CD4-positive, alpha-beta T cell (primary cell): ENCODE measurements at regions not wholly inside any gene's neighbourhood (a gene's known extent, or its start where the extent isn't known, plus 50 kb on each side); places are given as distances from the start of the nearest gene placed in this dataset.

ENCODE experiments used
- ATAC-seq: fragments of 200-7000 bp; cut with Tn5 transposase; one replicate; pipeline ENCODE4 v1.10.0; 2022; ENCODE audit warnings: mild to moderate bottlenecking; ENCODE audit not compliant: poor library complexity
- CTCF ChIA-PET: fragments of 350-600 bp; sonication (Branson Sonifier 250); formaldehyde crosslinking; loops from one replicate; lab custom pipeline; 2021; ENCODE audit warnings: antibody characterized with exemption, inconsistent platforms; lab: Charles Lee
- POLR2A ChIA-PET: fragments of 350-600 bp; sonication (Branson Sonifier 250); formaldehyde crosslinking; loops from one replicate; lab custom pipeline; 2021; ENCODE audit warnings: antibody characterized with exemption, inconsistent platforms; lab: Charles Lee
- DNase-seq, 14 experiments: peaks; one replicate each; pipeline ENCODE4 v3.0.0-alpha.2; 2013 to 2020; ENCODE audit warnings: mixed read lengths in 2 of 14
- H3K27ac ChIP-seq, 2 donors: one replicate each; pipeline versions ENCODE4 v1.5.1 to v1.7.0; 2013; ENCODE audit warnings: low read length in 2 of 2, low read depth in 1 of 2, mild to moderate bottlenecking in 1 of 2
- H3K27me3 ChIP-seq, 2 experiments: 1 replicate in 1 of 2; 2 replicates in 1 of 2; pipeline versions ENCODE4 v1.6.1 to v1.7.0; 2013; ENCODE audit warnings: low read length in 2 of 2, control low read depth in 1 of 2, mild to moderate bottlenecking in 1 of 2, moderate library complexity in 1 of 2; ENCODE audit not compliant: insufficient read depth in 2 of 2, control insufficient read depth in 1 of 2
- H3K36me3 ChIP-seq: one replicate; pipeline ENCODE4 v1.6.1; 2013; ENCODE audit warnings: low read length, control low read depth; ENCODE audit not compliant: insufficient read depth
- H3K4me1 ChIP-seq: one replicate; pipeline ENCODE4 v1.6.1; 2013; ENCODE audit warnings: low read length, control low read depth; ENCODE audit not compliant: insufficient read depth
- H3K4me3 ChIP-seq: one replicate; pipeline ENCODE4 v1.5.1; 2013; ENCODE audit warnings: mild to moderate bottlenecking, low read length, moderate library complexity
- H3K9me3 ChIP-seq, 2 experiments: 1 replicate in 1 of 2; 2 replicates in 1 of 2; pipeline versions ENCODE4 v1.6.1 to v1.7.0; 2013; ENCODE audit warnings: low read length in 2 of 2, mild to moderate bottlenecking in 2 of 2, control low read depth in 1 of 2, moderate library complexity in 1 of 2; ENCODE audit not compliant: control insufficient read depth in 1 of 2, insufficient read depth in 1 of 2
- H3K27ac Mint-ChIP-seq: one replicate; pipeline ENCODE4 v1.8.0; 2020; ENCODE audit warnings: mixed read lengths
- H3K27me3 Mint-ChIP-seq: one replicate; pipeline ENCODE4 v1.8.0; 2021; ENCODE audit warnings: mixed read lengths
- H3K36me3 Mint-ChIP-seq: one replicate; pipeline ENCODE4 v1.8.0; 2021; ENCODE audit warnings: low read depth, mixed read lengths
- H3K4me1 Mint-ChIP-seq: one replicate; pipeline ENCODE4 v1.8.0; 2021; ENCODE audit warnings: low read depth, mixed read lengths
- H3K4me3 Mint-ChIP-seq: one replicate; pipeline ENCODE4 v1.8.0; 2020; ENCODE audit warnings: mild to moderate bottlenecking, mixed read lengths
- H3K9me3 Mint-ChIP-seq: one replicate; pipeline ENCODE4 v1.8.0; 2020; ENCODE audit warnings: mixed read lengths
- CTCF ChIP-seq: fragments of 200-600 bp; IDR thresholded peaks from one replicate; pipeline ENCODE4 v1.8.0; 2022; ENCODE audit warnings: antibody characterized with exemption, mild to moderate bottlenecking
- intact Hi-C, 2 experiments: fragments of 100-400 bp; cut with DNase I in 1 of 2; cut with micrococcal nuclease in 1 of 2; formaldehyde crosslinking; loops; one replicate each; pipeline versions ENCODE4 v1.15.1 to v1.9.0; 2023 to 2025; cut with DNase I, micrococcal nuclease

GRCh38 chr10:36886303-36886891, 239.0 kb upstream of the ANKRD30A start:
- H3K4me1 ChIP-seq: no peaks in the 10 kb centered on the region
- no peak for ATAC-seq
- H3K36me3 ChIP-seq: no peaks in the 10 kb centered on the region
- H3K27ac Mint-ChIP-seq: no peak overlapping the region
- intact Hi-C loops: no loop called here
- H3K4me3 ChIP-seq: no peak overlapping the region
- H3K9me3 ChIP-seq: no peaks in the 10 kb centered on the region
- H3K4me1 Mint-ChIP-seq: no peaks in the 10 kb centered on the region
- ChIA-PET POLR2A (no interaction called here), CTCF (no interaction called here)
- H3K9me3 Mint-ChIP-seq: no peaks in the 10 kb centered on the region
- no peaks in the 10 kb centered on the region for H3K27me3 ChIP-seq
- H3K4me3 Mint-ChIP-seq: no peak overlapping the region
- no peak overlapping the region for H3K27ac ChIP-seq
- no peaks in the 10 kb centered on the region for H3K36me3 Mint-ChIP-seq
- no peak for TF ChIP-seq CTCF
- no peak for DNase-seq
- no peaks in the 10 kb centered on the region for H3K27me3 Mint-ChIP-seq

- Histone ChIP-seq H3K9me3 (no peaks in the 10 kb centered on the region), H3K4me3 (no peak overlapping the region), H3K36me3 (no peaks in the 10 kb centered on the region), H3K27me3 (no peaks in the 10 kb centered on the region), H3K27ac (no peak overlapping the region), H3K4me1 (no peaks in the 10 kb centered on the region)
- ATAC-seq (no peak), DNase-seq (no peak)
- Mint-ChIP-seq H3K27me3 (no peaks in the 10 kb centered on the region), H3K9me3 (no peaks in the 10 kb centered on the region), H3K27ac (no peak overlapping the region), H3K36me3 (no peaks in the 10 kb centered on the region), H3K4me1 (no peaks in the 10 kb centered on the region), H3K4me3 (no peak overlapping the region)
- no peak for TF ChIP-seq CTCF
- ChIA-PET POLR2A (no interaction called here), CTCF (no interaction called here)
- intact Hi-C loops: no loop called here
These were observed 239.7 kb upstream of the ANKRD30A start for GRCh38 chr10:36885746-36886145.

GRCh38 chr10:36882781-36883180, 242.6 kb upstream of the ANKRD30A start:
- Histone ChIP-seq H3K9me3 (no peaks in the 10 kb centered on the region), H3K36me3 (no peaks in the 10 kb centered on the region), H3K27ac (no peak overlapping the region), H3K27me3 (no peaks in the 10 kb centered on the region), H3K4me1 (no peaks in the 10 kb centered on the region), H3K4me3 (no peak overlapping the region)
- no peaks in the 10 kb centered on the region for H3K36me3 Mint-ChIP-seq
- H3K27ac Mint-ChIP-seq: no peak overlapping the region
- ChIA-PET POLR2A (no interaction called here), CTCF (no interaction called here)
- TF ChIP-seq CTCF: no peak
- no peak for DNase-seq
- H3K27me3 Mint-ChIP-seq: no peaks in the 10 kb centered on the region
- no peak overlapping the region for H3K4me3 Mint-ChIP-seq
- no peaks in the 10 kb centered on the region for H3K4me1 Mint-ChIP-seq
- intact Hi-C loops: loop anchor here (5.0 kb wide), 1 partner anchor 1245 kb away; no protein-coding TSS in a partner anchor
- H3K9me3 Mint-ChIP-seq: no peaks in the 10 kb centered on the region
- ATAC-seq: no peak
